ENCODE measurements at regions not wholly inside any gene's neighbourhood (a gene's known extent, or its start where the extent isn't known, plus 50 kb on each side); places are given as distances from the start of the nearest gene placed in this dataset.

GRCh38 chr3:29140666-29141065 lies 140.2 kb upstream of the RBMS3 start:
- in situ Hi-C loops (cut with HindIII; ENCODE audit: low pct_unique_long_range_greater_than_20kb, low sequenced_read_pairs): no loop called here
- no peak for DNase-seq (ENCODE audit: low read depth, low spot score)
- ChIA-PET CTCF (no interaction called here), POLR2A (no interaction called here)
- ATAC-seq: no peak
- Histone ChIP-seq H3K4me1 (ENCODE audit: control insufficient read depth, insufficient read depth, low read length) (no peaks in the 10 kb centered on the region), H3K27me3 (ENCODE audit: control insufficient read depth, insufficient read depth, low read length) (no peaks in the 10 kb centered on the region), H3K27ac (ENCODE audit: low read length) (no peak overlapping the region), H3K4me3 (ENCODE audit: low read depth in 2 of 2, low read length in 2 of 2) (no peak overlapping the region), H3K9me3 (ENCODE audit: control insufficient read depth, insufficient read depth, low read depth, low read length) (no peaks in the 10 kb centered on the region), H3K36me3 (ENCODE audit: control insufficient read depth, insufficient read depth, low read length) (no peaks in the 10 kb centered on the region)
- no TSS peak for BruUV-seq (replicated peaks)
- intact Hi-C loops (cut with micrococcal nuclease; ENCODE audit: unreplicated experiment): no loop called here
- TF ChIP-seq CTCF (IDR thresholded peaks at IDR 0.05) (no peak), SIN3A (IDR thresholded peaks at IDR 0.05; ENCODE audit: borderline replicate concordance, insufficient read depth, low read depth, low read length) (no peak), TCF7L2 (IDR thresholded peaks at IDR 0.05; ENCODE audit: low read depth, low read length) (no peak), REST (IDR thresholded peaks at IDR 0.05; ENCODE audit: insufficient read depth in 1 of 2, low read depth in 2 of 2, low read length in 1 of 2) (no peak)

- CTCF ChIA-PET: no interaction called here
- H3K27ac ChIP-seq (ENCODE audit: low read length): no peak overlapping the region
These were observed 139.5 kb upstream of the RBMS3 start for GRCh38 chr3:29141197-29141917.

More at GRCh38 chr3:29141197-29141917, 139.5 kb upstream of the RBMS3 start:
- Histone ChIP-seq H3K27me3 (ENCODE audit: control insufficient read depth, insufficient read depth, low read length) (no peaks in the 10 kb centered on the region), H3K9me3 (ENCODE audit: control insufficient read depth, insufficient read depth, low read depth, low read length) (no peaks in the 10 kb centered on the region), H3K4me3 (ENCODE audit: low read depth in 2 of 2, low read length in 2 of 2) (no peak overlapping the region), H3K4me1 (ENCODE audit: control insufficient read depth, insufficient read depth, low read length) (no peaks in the 10 kb centered on the region), H3K36me3 (ENCODE audit: control insufficient read depth, insufficient read depth, low read length) (no peaks in the 10 kb centered on the region)
- BruUV-seq (replicated peaks): no TSS peak
- intact Hi-C loops (cut with micrococcal nuclease; ENCODE audit: unreplicated experiment): no loop called here
- in situ Hi-C loops (cut with HindIII; ENCODE audit: low pct_unique_long_range_greater_than_20kb, low sequenced_read_pairs): no loop called here
- no peak for TF ChIP-seq SIN3A (IDR thresholded peaks at IDR 0.05; ENCODE audit: borderline replicate concordance, insufficient read depth, low read depth, low read length)
- TF ChIP-seq REST (IDR thresholded peaks at IDR 0.05; ENCODE audit: insufficient read depth in 1 of 2, low read depth in 2 of 2, low read length in 1 of 2): no peak
- no peak for TF ChIP-seq POLR2AphosphoS5 (IDR thresholded peaks at IDR 0.05; ENCODE audit: low read depth, low read length)
- TF ChIP-seq TCF7L2 (IDR thresholded peaks at IDR 0.05; ENCODE audit: low read depth, low read length): no peak
- no peak for TF ChIP-seq CTCF (IDR thresholded peaks at IDR 0.05)
- POLR2A ChIA-PET: no interaction called here
- DNase-seq (ENCODE audit: low read depth, low spot score) (no peak), ATAC-seq (no peak)
